DND-41 (cell line): ENCODE measurements at regions not wholly inside any gene's neighbourhood (a gene's known extent, or its start where the extent isn't known, plus 50 kb on each side); places are given as distances from the start of the nearest gene placed in this dataset.

ENCODE experiments used
- EZH2 ChIP-seq: IDR thresholded peaks from 3 replicates; pipeline ENCODE4 v1.6.1; 2012; ENCODE audit warnings: borderline replicate concordance, low read depth, mild to moderate bottlenecking, moderate library complexity, low read length, inconsistent platforms; ENCODE audit not compliant: severe bottlenecking
- TF ChIP-seq, protein P1 (sequence below): IDR thresholded peaks from 2 replicates; pipeline ENCODE4 v1.5.1; 2012; ENCODE audit warnings: borderline replicate concordance, low read length, moderate library complexity, mild to moderate bottlenecking; ENCODE audit not compliant: poor library complexity, severe bottlenecking; ENCODE audit errors: extremely low read depth

DNA sequence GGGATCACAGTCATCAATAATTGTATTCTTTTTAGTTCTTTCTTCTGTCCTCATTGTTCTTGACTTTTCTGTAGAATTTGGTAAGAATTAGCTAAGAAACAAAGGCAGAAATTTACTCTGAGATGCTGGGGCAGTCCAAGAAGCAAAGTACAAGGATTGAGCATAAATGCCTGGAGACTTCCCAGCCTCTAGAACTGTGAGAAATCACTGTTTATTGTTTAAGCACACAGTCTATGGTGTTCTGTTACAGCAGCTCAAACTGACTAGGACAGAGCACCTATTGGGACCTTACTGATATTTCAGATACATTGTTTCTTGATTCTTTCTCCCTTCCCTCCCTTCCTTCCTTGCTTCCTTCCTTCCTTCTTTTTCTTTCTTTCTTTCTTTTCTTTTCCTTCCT is 192.7 kb upstream of the SLC35B3 start:
- TF ChIP-seq, protein P1, sequence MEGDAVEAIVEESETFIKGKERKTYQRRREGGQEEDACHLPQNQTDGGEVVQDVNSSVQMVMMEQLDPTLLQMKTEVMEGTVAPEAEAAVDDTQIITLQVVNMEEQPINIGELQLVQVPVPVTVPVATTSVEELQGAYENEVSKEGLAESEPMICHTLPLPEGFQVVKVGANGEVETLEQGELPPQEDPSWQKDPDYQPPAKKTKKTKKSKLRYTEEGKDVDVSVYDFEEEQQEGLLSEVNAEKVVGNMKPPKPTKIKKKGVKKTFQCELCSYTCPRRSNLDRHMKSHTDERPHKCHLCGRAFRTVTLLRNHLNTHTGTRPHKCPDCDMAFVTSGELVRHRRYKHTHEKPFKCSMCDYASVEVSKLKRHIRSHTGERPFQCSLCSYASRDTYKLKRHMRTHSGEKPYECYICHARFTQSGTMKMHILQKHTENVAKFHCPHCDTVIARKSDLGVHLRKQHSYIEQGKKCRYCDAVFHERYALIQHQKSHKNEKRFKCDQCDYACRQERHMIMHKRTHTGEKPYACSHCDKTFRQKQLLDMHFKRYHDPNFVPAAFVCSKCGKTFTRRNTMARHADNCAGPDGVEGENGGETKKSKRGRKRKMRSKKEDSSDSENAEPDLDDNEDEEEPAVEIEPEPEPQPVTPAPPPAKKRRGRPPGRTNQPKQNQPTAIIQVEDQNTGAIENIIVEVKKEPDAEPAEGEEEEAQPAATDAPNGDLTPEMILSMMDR, result no peak
- TF ChIP-seq EZH2, result no peak
